OCI-LY7 (cell line): ENCODE measurements at regions not wholly inside any gene's neighbourhood (a gene's known extent, or its start where the extent isn't known, plus 50 kb on each side); places are given as distances from the start of the nearest gene placed in this dataset.
"Not testable (repeated sequence)": the region's sequence is repeated elsewhere in the genome, so short reads cannot be mapped to it uniquely, and the experiment has no call there.

Source experiments
- BruUV-seq: library from RNA; stranded (reverse); fragments of 400-500 nt; replicated peaks from 2 replicates; lab custom pipeline; 2021; lab: Mats Ljungman, UMichigan
- CTCF ChIA-PET: fragments of 300-600 bp; sonication (Branson Sonifier 250); formaldehyde crosslinking; loops from one replicate; lab custom pipeline; 2022; ENCODE audit warnings: antibody characterized with exemption; ENCODE audit not compliant: unreplicated experiment; lab: Charles Lee
- POLR2A ChIA-PET: fragments of 300-600 bp; sonication (Branson Sonifier 250); formaldehyde crosslinking; loops from one replicate; lab custom pipeline; 2022; ENCODE audit warnings: antibody characterized with exemption; lab: Charles Lee
- DNase-seq: peaks from one replicate; pipeline ENCODE4 v3.0.0-alpha.2; 2015; ENCODE audit warnings: low spot score
- H2AFZ ChIP-seq: fragments of 200-600 bp; sonication (generic), shearing (Covaris generic); 2 replicates; pipeline ENCODE4 v1.6.1; 2014; ENCODE audit warnings: mild to moderate bottlenecking, antibody characterized with exemption, low read length, moderate library complexity
- H3K27ac ChIP-seq: fragments of 200-600 bp; sonication (generic); 2 replicates; pipeline ENCODE4 v1.5.1; 2014; ENCODE audit warnings: mixed run types, low read depth, mild to moderate bottlenecking, moderate library complexity, low read length, inconsistent platforms; ENCODE audit not compliant: poor library complexity, severe bottlenecking
- H3K36me3 ChIP-seq: fragments of 200-600 bp; sonication (generic); 2 replicates; pipeline ENCODE4 v1.6.1; 2014; ENCODE audit warnings: mild to moderate bottlenecking, antibody characterized with exemption, low read length, moderate library complexity, mixed read lengths; ENCODE audit not compliant: insufficient read depth
- H3K4me1 ChIP-seq: fragments of 200-600 bp; sonication (generic); 2 replicates; pipeline ENCODE4 v1.5.1; 2014; ENCODE audit warnings: mild to moderate bottlenecking, low read length; ENCODE audit not compliant: insufficient read depth, poor library complexity, severe bottlenecking
- H3K4me2 ChIP-seq: fragments of 200-600 bp; sonication (generic); 2 replicates; pipeline ENCODE4 v1.6.1; 2014; ENCODE audit warnings: mild to moderate bottlenecking, low read length
- H3K4me3 ChIP-seq: fragments of 200-600 bp; sonication (generic); 2 replicates; pipeline ENCODE4 v1.5.1; 2014; ENCODE audit warnings: mild to moderate bottlenecking, low read depth, low read length; ENCODE audit not compliant: poor library complexity, severe bottlenecking
- H3K79me2 ChIP-seq: fragments of 200-600 bp; sonication (generic); 2 replicates; pipeline ENCODE4 v1.6.1; 2016; ENCODE audit warnings: low read depth, mild to moderate bottlenecking, low read length, moderate library complexity, mixed read lengths; ENCODE audit not compliant: insufficient read depth
- H3K9me2 ChIP-seq: fragments of 200-600 bp; sonication (generic); 2 replicates; pipeline ENCODE4 v1.6.1; 2016; ENCODE audit warnings: mild to moderate bottlenecking, low read length, mixed read lengths; ENCODE audit not compliant: insufficient read depth
- H3K9me3 ChIP-seq: fragments of 200-600 bp; sonication (generic); 2 replicates; pipeline ENCODE4 v1.6.1; 2014; ENCODE audit warnings: mild to moderate bottlenecking, mixed run types, low read length, mixed read lengths
- H4K20me1 ChIP-seq: fragments of 200-600 bp; sonication (generic); 2 replicates; pipeline ENCODE4 v1.6.1; 2014; ENCODE audit warnings: mild to moderate bottlenecking, antibody characterized with exemption, low read length, moderate library complexity, mixed read lengths; ENCODE audit not compliant: insufficient read depth
- EZH2phosphoT487 ChIP-seq: fragments of 200-600 bp; sonication (generic); IDR thresholded peaks from 2 replicates; pipeline ENCODE4 v1.6.1; 2018; ENCODE audit warnings: low read depth, borderline replicate concordance, mild to moderate bottlenecking, mixed run types, antibody characterized with exemption, low read length, moderate library complexity, mixed read lengths
- intact Hi-C: fragments of 100-400 bp; cut with micrococcal nuclease; formaldehyde crosslinking; loops from one replicate; pipeline ENCODE4 v1.10.0; 2022; ENCODE audit not compliant: unreplicated experiment
- TF ChIP-seq, protein P1 (sequence below): fragments of 200-600 bp; sonication (generic); conservative IDR thresholded peaks from 2 replicates; pipeline ENCODE4 v1.5.1; 2014; ENCODE audit warnings: mild to moderate bottlenecking, antibody characterized with exemption, low read length, moderate library complexity, mixed read lengths

DNA sequence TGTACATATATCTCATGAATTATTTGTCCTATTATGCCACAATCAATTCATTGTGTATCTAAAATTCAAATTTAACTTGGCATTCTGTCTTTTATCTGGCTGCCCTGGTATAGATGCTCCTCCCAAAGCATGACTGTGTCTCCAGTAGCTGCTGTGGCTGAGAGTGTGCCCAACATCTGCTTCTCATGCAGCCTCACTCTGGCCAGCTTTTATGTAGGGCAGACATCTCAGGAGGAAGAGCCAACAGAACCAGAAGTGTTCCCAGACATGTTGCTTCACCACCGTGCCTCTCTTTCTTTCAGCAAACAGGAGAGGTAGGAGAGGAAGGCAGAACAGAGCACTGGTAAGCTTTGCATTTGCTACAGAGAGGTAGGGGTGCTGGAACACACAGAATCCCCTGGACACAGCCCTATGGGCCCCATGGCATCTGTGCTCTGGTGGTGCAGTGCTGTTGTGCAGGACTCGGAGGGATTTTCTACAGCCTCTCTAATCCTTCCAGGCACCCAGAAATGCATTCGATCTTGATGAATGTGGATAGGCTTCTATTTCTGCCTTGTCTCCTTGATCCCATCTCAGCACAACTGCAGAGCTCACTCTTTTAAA, 637.1 kb downstream of the UTRN start:
- no peaks in the 10 kb centered on the region for H3K9me3 ChIP-seq
- ChIA-PET POLR2A (no interaction called here), CTCF (no interaction called here)
- H3K79me2 ChIP-seq: no peaks in the 10 kb centered on the region
- no peak overlapping the region for H3K27ac ChIP-seq
- no peaks in the 10 kb centered on the region for H3K36me3 ChIP-seq
- no peaks in the 10 kb centered on the region for H4K20me1 ChIP-seq
- no peak for DNase-seq
- no peaks in the 10 kb centered on the region for H3K9me2 ChIP-seq
- BruUV-seq: no TSS peak
- no peak overlapping the region for H3K4me2 ChIP-seq
- intact Hi-C loops: no loop called here
- no peaks in the 10 kb centered on the region for H3K4me1 ChIP-seq
- no peak for TF ChIP-seq EZH2phosphoT487
- TF ChIP-seq, protein P1, sequence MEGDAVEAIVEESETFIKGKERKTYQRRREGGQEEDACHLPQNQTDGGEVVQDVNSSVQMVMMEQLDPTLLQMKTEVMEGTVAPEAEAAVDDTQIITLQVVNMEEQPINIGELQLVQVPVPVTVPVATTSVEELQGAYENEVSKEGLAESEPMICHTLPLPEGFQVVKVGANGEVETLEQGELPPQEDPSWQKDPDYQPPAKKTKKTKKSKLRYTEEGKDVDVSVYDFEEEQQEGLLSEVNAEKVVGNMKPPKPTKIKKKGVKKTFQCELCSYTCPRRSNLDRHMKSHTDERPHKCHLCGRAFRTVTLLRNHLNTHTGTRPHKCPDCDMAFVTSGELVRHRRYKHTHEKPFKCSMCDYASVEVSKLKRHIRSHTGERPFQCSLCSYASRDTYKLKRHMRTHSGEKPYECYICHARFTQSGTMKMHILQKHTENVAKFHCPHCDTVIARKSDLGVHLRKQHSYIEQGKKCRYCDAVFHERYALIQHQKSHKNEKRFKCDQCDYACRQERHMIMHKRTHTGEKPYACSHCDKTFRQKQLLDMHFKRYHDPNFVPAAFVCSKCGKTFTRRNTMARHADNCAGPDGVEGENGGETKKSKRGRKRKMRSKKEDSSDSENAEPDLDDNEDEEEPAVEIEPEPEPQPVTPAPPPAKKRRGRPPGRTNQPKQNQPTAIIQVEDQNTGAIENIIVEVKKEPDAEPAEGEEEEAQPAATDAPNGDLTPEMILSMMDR: no peak
- H3K4me3 ChIP-seq: no peak overlapping the region
- no peak overlapping the region for H2AFZ ChIP-seq

DNA sequence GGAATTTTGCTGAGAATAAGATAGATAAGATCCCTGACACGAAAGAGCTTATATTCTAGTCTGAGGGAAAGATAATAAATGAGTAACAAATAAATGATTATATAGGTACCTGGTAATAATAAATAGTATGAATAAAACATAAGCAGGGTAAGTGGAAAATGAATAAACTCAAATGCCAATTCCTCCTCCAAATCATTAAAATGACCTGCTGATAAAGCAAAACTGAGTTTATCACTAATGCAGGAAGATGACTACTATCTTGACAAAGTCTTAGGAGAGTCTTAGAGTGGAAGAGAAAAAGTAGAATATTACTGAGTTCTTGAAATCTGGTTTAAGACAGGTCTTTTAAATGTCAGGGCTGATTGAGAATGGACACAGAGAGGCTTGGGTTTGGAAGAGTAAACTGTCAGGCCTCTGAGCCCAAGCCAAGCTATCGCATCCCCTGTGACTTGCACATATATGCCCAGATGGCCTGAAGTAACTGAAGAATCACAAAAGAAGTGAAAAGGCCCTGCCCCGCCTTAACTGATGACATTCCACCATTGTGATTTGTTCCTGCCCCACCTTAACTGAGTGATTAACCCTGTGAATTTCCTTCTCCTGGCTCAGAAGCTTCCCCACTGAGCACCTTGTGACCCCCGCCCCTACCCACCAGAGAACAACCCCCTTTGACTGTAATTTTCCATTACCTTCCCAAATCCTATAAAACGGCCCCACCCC, 637.8 kb downstream of the UTRN start:
- H3K9me2 ChIP-seq, DNase-seq, H4K20me1 ChIP-seq, H3K4me2 ChIP-seq, BruUV-seq, H3K79me2 ChIP-seq, POLR2A ChIA-PET, H3K27ac ChIP-seq, H3K36me3 ChIP-seq, H2AFZ ChIP-seq, H3K4me1 ChIP-seq, CTCF ChIA-PET, intact Hi-C loops, H3K9me3 ChIP-seq, H3K4me3 ChIP-seq: not testable (repeated sequence)

DNA sequence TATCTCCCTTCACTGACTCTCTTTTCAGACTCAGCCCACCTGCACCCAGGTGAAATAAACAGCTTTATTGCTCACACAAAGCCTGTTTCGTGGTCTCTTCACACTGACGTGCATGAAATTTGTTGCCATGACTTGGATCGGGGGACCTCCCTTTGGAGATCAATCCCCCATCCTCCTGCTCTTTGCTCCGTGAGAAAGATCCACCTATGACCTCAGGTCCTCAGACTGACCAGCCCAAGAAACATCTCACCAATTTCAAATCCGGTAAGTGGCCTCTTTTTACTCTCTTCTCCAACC, 638.3 kb downstream of the UTRN start:
- H3K4me3 ChIP-seq, H3K9me3 ChIP-seq, H2AFZ ChIP-seq, H3K36me3 ChIP-seq, CTCF ChIA-PET, H4K20me1 ChIP-seq, intact Hi-C loops, H3K9me2 ChIP-seq, H3K79me2 ChIP-seq, POLR2A ChIA-PET, H3K27ac ChIP-seq, H3K4me1 ChIP-seq, H3K4me2 ChIP-seq, DNase-seq, BruUV-seq: not testable (repeated sequence)
